ENCODE measurements at regions not wholly inside any gene's neighbourhood (a gene's known extent, or its start where the extent isn't known, plus 50 kb on each side); places are given as distances from the start of the nearest gene placed in this dataset.

DNA sequence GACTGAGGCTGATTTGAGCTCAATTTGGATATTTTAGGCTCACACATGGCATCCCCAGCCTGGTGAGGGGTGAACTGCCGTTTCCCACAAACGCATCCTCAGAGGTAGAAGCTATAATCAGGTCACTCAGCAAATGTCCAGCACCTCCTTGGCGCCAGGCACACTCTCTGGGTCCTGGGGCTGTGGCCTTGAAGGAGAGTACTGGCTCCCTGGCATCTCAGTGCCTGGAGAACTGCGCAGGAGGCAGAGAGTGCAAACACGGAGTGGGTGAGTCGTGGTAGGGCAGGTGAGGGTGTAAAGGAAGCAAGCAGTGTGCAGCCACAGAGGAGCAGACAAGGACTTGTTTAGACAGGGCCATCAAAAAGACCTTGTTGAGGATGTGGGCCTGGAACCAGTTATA lies 224.0 kb upstream of the ZNF32 start:
- H3K36me3 ChIP-seq (ENCODE audit: insufficient read depth, low read length): no peaks in the 10 kb centered on the region
- H3K9me3 ChIP-seq (replicated peaks; ENCODE audit: low read length): no peaks in the 10 kb centered on the region
- peaks cover 21% of the 10 kb centered on the region for H3K4me1 ChIP-seq (ENCODE audit: control insufficient read depth, insufficient read depth, low read length)
- no peak overlapping the region for H3K9ac ChIP-seq (ENCODE audit: low read depth, low read length)
- no peak overlapping the region for H3K4me2 ChIP-seq (ENCODE audit: low read length)
- H3K27me3 ChIP-seq (ENCODE audit: control insufficient read depth, insufficient read depth, low read length): no peaks in the 10 kb centered on the region
- H3K4me3 ChIP-seq (ENCODE audit: low read length): no peak overlapping the region

DNA sequence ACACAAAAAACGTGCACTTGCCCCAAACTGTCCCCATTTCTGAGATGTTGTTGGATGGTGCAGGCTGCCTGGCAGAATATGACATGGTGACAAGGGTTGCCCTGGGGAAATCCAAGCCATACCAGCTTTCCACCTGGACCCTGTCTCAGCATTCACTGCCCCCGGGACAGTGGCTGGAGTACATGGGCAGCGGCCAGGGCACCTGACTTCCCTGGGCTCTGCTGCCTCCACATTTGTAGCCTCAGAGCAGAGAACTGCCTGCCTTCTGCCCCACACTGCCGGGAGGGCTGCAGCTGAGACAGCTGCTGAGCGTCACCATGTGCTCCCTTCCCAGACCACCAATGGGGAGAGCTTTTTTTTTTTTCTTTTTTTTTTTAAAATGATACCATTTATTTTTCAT lies 222.9 kb upstream of the ZNF32 start:
- no peak overlapping the region for H3K9ac ChIP-seq (ENCODE audit: low read depth, low read length)
- no peaks in the 10 kb centered on the region for H3K9me3 ChIP-seq (replicated peaks; ENCODE audit: low read length)
- no peaks in the 10 kb centered on the region for H3K27me3 ChIP-seq (ENCODE audit: control insufficient read depth, insufficient read depth, low read length)
- no peak overlapping the region for H3K4me3 ChIP-seq (ENCODE audit: low read length)
- H3K4me2 ChIP-seq (ENCODE audit: low read length): no peak overlapping the region
- no peaks in the 10 kb centered on the region for H3K36me3 ChIP-seq (ENCODE audit: insufficient read depth, low read length)
- H3K4me1 ChIP-seq (ENCODE audit: control insufficient read depth, insufficient read depth, low read length): peaks cover 30% of the 10 kb centered on the region

DNA sequence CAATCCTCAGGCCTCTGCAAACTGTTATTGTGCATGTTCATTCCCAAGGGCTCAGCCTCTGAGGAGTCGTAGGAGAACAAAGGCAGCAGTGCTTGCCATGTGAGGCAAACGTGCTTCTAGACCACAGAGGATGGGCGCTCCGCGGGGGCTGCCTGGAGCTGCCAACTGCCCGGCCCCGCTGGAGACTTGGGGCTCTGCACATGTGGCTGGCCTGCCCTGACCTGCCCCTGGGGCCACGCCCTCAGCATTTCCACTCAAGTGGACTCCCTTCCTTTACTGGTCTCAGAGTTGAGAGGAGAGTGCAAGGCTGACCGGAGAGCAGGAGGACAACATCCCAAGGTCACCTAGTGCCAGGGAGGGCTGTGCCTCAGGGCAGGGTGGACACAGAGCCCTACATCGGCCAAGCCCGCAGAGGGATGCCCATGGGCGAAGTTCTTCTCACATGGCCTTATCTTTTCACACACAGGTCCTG lies 222.3 kb upstream of the ZNF32 start:
- no peak overlapping the region for H3K4me3 ChIP-seq (ENCODE audit: low read length)
- H3K4me2 ChIP-seq (ENCODE audit: low read length): no peak overlapping the region
- no peaks in the 10 kb centered on the region for H3K27me3 ChIP-seq (ENCODE audit: control insufficient read depth, insufficient read depth, low read length)
- no peak overlapping the region for H3K9ac ChIP-seq (ENCODE audit: low read depth, low read length)
- peaks cover 30% of the 10 kb centered on the region for H3K4me1 ChIP-seq (ENCODE audit: control insufficient read depth, insufficient read depth, low read length)
- no peaks in the 10 kb centered on the region for H3K9me3 ChIP-seq (replicated peaks; ENCODE audit: low read length)
- H3K36me3 ChIP-seq (ENCODE audit: insufficient read depth, low read length): no peaks in the 10 kb centered on the region

DNA sequence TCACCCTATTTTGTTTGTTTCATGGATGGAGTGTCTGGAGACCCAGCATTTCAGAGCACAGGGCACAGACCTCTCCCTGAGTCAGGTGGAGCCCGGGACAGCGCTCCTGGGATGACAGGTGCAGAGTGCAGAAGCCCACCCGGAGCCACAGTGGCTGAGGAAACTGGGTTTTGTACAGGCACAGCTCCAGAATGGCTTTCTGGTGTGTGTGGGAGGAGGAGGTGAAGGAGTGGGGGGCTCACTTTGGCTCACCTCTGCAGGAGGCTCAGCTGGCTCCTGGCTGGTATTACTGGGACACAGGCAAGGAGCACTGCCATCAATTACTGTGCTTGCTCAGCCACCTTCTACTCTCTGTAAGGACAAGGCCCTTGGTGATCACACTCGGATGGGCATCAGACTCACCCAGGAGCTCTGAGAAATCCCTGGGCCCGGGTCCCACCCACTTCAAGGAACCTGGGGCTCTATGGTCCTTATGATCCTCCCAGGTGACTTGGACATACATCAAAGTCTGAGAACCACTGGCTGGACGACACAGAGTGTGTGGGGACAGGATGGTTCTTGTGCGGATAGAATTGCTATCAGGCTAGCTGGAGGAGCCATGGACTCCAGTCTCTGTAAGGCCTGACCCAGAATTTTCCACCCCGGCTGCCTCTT lies 221.1 kb upstream of the ZNF32 start:
- H3K27me3 ChIP-seq (ENCODE audit: control insufficient read depth, insufficient read depth, low read length): no peaks in the 10 kb centered on the region
- H3K4me2 ChIP-seq (ENCODE audit: low read length): no peak overlapping the region
- no peaks in the 10 kb centered on the region for H3K9me3 ChIP-seq (replicated peaks; ENCODE audit: low read length)
- peaks cover 34% of the 10 kb centered on the region for H3K4me1 ChIP-seq (ENCODE audit: control insufficient read depth, insufficient read depth, low read length)
- no peak overlapping the region for H3K9ac ChIP-seq (ENCODE audit: low read depth, low read length)
- no peaks in the 10 kb centered on the region for H3K36me3 ChIP-seq (ENCODE audit: insufficient read depth, low read length)
- no peak overlapping the region for H3K4me3 ChIP-seq (ENCODE audit: low read length)

DNA sequence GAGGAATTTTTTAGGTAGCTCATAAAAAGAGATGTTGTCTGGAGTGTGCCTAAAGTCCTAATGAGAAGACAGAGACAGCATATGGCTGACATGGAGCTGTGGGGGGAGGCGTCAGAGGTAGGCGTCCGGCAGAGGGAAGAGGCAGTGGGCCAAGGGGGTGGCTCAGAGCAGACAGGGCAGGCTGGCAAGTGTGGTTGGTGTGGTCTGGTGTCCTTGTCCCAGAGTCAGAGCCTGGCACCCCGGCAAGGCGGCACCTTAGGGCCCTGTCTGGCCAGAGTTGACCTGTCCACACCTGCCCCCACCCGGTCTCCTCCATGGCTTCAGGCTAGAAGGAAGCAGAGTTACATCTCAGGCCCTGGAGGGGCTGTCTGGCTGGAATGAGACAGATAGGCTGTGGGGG lies 220.3 kb upstream of the ZNF32 start:
- Histone ChIP-seq H3K4me3 (ENCODE audit: low read length) (no peak overlapping the region), H3K36me3 (ENCODE audit: insufficient read depth, low read length) (no peaks in the 10 kb centered on the region), H3K4me1 (ENCODE audit: control insufficient read depth, insufficient read depth, low read length) (peaks cover 43% of the 10 kb centered on the region), H3K9me3 (replicated peaks; ENCODE audit: low read length) (no peaks in the 10 kb centered on the region), H3K4me2 (ENCODE audit: low read length) (no peak overlapping the region), H3K27me3 (ENCODE audit: control insufficient read depth, insufficient read depth, low read length) (no peaks in the 10 kb centered on the region), H3K9ac (ENCODE audit: low read depth, low read length) (peak overlapping the region; percentile 63)

DNA sequence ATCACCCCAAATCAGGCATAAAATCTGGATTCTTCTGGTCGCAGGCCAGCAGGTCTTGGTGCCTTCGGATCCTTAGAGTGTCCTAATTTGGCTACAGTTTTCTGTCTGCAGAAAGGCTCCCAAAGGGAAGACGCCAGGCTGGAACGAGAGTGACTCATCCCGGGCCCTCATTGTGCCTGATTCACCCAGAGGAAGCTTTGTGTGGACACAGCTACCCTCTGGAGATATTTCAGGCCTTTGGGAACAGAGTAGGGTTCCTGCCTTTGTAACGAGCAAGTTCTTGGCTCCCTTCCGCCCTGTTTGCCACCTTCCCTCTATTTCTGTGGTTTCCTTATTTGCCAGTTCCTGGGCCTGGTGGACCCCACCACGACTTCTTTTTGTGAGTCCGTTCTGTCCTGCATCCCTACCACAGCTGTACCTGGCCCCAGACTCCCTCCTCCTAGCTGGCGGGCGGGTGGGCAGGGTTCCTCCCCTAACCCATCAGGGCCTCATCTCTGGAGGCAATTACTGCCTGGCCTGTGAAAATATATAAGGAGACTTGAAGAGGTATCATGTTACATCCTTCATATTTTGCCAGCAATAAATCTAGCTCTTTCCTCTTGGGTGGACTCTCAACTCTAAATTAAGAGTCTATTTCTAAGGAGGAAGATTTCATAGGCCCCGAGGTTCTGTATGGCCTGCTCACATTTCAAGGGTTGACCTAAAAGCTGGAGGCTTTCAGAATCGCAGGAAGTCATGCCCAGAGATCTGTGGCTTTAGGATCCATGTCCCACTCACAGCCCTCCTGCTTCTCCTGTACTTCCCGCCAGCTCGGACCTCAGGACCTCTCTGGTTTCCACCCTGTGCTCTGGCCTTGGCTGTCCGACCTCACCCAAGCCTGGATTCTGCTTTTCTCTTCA lies 219.2 kb upstream of the ZNF32 start:
- H3K36me3 ChIP-seq (ENCODE audit: insufficient read depth, low read length): no peaks in the 10 kb centered on the region
- peak overlapping the region; percentile 63 for H3K9ac ChIP-seq (ENCODE audit: low read depth, low read length)
- peak overlapping the region; percentile 51 for H3K4me2 ChIP-seq (ENCODE audit: low read length)
- H3K27me3 ChIP-seq (ENCODE audit: control insufficient read depth, insufficient read depth, low read length): no peaks in the 10 kb centered on the region
- no peaks in the 10 kb centered on the region for H3K9me3 ChIP-seq (replicated peaks; ENCODE audit: low read length)
- peak overlapping the region; percentile 9 for H3K4me3 ChIP-seq (ENCODE audit: low read length)
- H3K4me1 ChIP-seq (ENCODE audit: control insufficient read depth, insufficient read depth, low read length): peaks cover 53% of the 10 kb centered on the region

DNA sequence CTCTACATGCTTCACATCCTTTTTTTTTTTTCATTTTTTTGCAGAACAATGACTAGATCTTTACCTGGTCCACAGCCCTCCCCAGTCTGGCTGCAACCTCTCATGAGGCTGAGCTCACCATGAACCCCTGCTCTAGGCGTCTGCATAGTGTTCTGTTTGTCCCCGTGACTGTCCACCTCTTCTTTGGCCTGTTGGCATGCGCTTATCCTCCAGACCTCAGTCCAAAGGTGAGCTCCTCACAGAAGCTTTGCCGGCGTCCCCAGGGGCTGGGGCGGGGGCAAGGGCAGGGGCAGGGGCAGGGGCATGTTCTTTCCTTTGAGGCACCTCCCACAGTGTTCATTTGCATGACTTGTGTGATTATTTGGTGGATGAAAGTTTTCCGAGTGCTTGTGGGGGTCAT lies 218.4 kb upstream of the ZNF32 start:
- Histone ChIP-seq H3K9me3 (replicated peaks; ENCODE audit: low read length) (no peaks in the 10 kb centered on the region), H3K4me3 (ENCODE audit: low read length) (no peak overlapping the region), H3K36me3 (ENCODE audit: insufficient read depth, low read length) (no peaks in the 10 kb centered on the region), H3K27me3 (ENCODE audit: control insufficient read depth, insufficient read depth, low read length) (no peaks in the 10 kb centered on the region), H3K4me2 (ENCODE audit: low read length) (peak overlapping the region; percentile 51), H3K4me1 (ENCODE audit: control insufficient read depth, insufficient read depth, low read length) (peaks cover 61% of the 10 kb centered on the region), H3K9ac (ENCODE audit: low read depth, low read length) (no peak overlapping the region)

DNA sequence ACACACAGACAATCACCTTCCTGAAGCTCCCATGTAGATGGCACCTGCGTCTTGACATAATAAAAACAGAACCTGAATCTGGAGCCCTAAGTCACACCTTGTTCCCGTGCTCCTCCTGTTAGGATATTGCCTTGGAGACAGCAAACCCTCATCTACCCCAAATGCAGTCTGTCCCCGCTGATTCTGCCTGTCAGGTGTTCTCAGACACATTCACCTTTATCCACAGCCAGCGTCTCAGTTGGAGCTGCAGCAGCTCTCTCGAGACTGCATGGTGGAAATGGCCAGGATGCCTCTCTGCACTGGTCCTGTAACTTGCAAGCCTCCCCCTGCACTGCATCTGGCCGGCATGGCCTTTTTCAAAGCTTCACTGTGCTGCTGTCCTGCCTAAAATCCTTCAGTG lies 218.0 kb upstream of the ZNF32 start:
- Histone ChIP-seq H3K4me1 (ENCODE audit: control insufficient read depth, insufficient read depth, low read length) (peaks cover 65% of the 10 kb centered on the region), H3K9ac (ENCODE audit: low read depth, low read length) (no peak overlapping the region), H3K9me3 (replicated peaks; ENCODE audit: low read length) (no peaks in the 10 kb centered on the region), H3K27me3 (ENCODE audit: control insufficient read depth, insufficient read depth, low read length) (no peaks in the 10 kb centered on the region), H3K36me3 (ENCODE audit: insufficient read depth, low read length) (no peaks in the 10 kb centered on the region), H3K4me2 (ENCODE audit: low read length) (no peak overlapping the region), H3K4me3 (ENCODE audit: low read length) (no peak overlapping the region)

DNA sequence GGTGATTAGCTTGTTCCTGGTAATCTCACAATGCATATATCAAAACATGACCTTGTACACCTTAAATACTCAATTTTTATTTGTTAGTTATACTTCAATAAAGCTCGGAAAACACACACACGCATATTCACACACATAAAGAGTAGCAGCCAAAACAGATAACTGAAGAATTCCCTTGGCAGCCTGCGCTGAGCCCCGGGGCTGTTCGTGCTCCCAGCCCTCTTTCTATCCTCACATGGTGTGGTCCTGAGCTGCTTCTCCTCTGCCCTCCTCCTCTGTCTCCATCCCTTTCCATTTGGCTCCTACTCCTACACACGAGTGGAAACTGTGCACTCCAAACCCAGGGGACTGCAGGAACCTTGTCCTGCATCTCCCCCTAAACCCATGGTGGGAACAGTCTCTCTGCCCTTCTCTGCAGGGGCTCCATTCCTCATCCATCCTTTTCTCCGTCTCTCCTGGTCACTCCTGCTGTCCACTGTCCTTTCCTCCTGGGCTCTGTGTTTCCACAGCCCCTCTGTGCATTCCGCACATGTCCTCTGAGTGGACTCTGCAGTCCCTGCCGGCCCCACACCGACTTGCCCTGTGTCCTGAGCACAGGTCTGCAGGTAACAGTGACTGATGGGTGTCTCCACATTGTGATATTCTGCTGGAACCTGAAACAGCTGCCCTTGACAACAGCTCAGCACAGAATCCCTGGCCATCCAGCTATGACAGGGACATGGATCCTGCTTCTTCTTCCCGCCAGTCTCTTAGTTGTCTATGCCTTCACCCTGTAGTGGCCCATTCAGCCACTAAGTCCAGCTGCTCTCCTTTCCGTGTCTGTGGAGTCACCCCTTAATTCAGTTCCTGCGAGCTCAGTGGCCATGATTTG lies 216.8 kb upstream of the ZNF32 start:
- H3K36me3 ChIP-seq (ENCODE audit: insufficient read depth, low read length): no peaks in the 10 kb centered on the region
- no peaks in the 10 kb centered on the region for H3K27me3 ChIP-seq (ENCODE audit: control insufficient read depth, insufficient read depth, low read length)
- H3K9ac ChIP-seq (ENCODE audit: low read depth, low read length): no peak overlapping the region
- no peak overlapping the region for H3K4me3 ChIP-seq (ENCODE audit: low read length)
- no peaks in the 10 kb centered on the region for H3K9me3 ChIP-seq (replicated peaks; ENCODE audit: low read length)
- H3K4me2 ChIP-seq (ENCODE audit: low read length): no peak overlapping the region
- H3K4me1 ChIP-seq (ENCODE audit: control insufficient read depth, insufficient read depth, low read length): peaks cover 62% of the 10 kb centered on the region

DNA sequence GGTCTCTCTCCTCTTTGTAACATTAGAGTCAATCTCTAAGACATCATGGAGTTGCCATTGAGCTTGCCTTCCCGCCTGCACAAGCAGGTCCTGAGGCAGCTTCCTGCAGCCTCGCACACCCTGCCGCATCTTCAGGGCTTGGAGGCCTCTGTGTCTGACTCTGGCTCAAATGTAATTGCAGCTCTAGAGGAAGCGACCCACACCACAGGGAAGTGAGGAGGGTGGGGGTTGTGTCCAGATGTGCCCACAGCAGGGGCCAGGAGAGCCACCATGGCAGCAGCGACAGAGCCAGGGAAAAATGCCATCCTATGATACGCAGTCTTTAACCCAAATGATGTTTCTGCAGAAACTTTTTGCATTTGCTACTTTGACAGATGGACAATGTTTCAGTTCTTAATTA lies 216.0 kb upstream of the ZNF32 start:
- H3K9ac ChIP-seq (ENCODE audit: low read depth, low read length): peak overlapping the region; percentile 41
- peaks cover 62% of the 10 kb centered on the region for H3K4me1 ChIP-seq (ENCODE audit: control insufficient read depth, insufficient read depth, low read length)

DNA sequence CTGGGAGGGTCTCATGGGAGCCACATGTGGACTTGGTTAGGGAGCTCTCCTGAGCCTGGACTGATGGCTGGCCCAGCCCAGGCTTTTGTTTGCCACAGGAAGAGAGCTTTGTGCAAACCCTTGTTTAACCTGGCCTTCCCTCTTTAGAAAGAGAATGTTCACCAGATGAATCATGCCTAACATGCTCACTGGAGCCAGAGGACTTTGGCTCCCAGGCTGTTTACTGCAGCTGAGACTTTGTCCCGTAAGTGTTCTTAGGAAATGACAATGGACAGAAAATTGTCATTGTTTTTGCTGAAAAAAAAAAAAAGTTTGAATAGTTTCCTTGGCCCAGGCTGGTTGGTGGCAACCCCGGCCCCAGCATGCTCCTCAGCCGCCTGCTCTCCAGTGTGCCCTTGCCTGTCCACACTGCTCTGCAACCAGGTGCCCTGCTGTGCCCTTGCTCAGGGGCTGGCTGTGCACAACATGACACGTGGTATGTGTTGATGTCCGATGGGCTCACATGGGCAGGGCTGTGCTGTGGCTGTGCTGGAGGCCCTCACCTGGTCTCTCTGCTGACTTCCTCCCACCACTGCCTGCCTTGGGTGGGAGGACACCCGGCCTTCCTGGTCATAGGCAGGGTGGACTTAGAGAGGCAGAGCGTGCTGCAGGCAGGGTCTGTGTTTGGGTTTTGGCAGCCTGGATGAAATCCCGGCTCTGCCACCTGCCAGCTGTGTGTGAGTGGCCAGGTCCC lies 215.3 kb upstream of the ZNF32 start:
- Histone ChIP-seq H3K36me3 (ENCODE audit: insufficient read depth, low read length) (no peaks in the 10 kb centered on the region), H3K9ac (ENCODE audit: low read depth, low read length) (peak overlapping the region; percentile 41), H3K4me1 (ENCODE audit: control insufficient read depth, insufficient read depth, low read length) (peaks cover 59% of the 10 kb centered on the region), H3K4me2 (ENCODE audit: low read length) (peak overlapping the region; percentile 13), H3K4me3 (ENCODE audit: low read length) (no peak overlapping the region), H3K27me3 (ENCODE audit: control insufficient read depth, insufficient read depth, low read length) (no peaks in the 10 kb centered on the region), H3K9me3 (replicated peaks; ENCODE audit: low read length) (no peaks in the 10 kb centered on the region)

More for the DNA sequence above, 216.0 kb upstream of the ZNF32 start:
- Histone ChIP-seq H3K27me3 (ENCODE audit: control insufficient read depth, insufficient read depth, low read length) (no peaks in the 10 kb centered on the region), H3K4me2 (ENCODE audit: low read length) (no peak overlapping the region), H3K36me3 (ENCODE audit: insufficient read depth, low read length) (no peaks in the 10 kb centered on the region), H3K9me3 (replicated peaks; ENCODE audit: low read length) (no peaks in the 10 kb centered on the region), H3K4me3 (ENCODE audit: low read length) (no peak overlapping the region)

Measured in skeletal muscle satellite cell (primary cell).